ENCODE measurements at regions not wholly inside any gene's neighbourhood (a gene's known extent, or its start where the extent isn't known, plus 50 kb on each side); places are given as distances from the start of the nearest gene placed in this dataset.

GRCh38 chr17:83012868-83013778, 66.3 kb upstream of the METRNL start:
- Histone ChIP-seq H3K27me3 (no peaks in the 10 kb centered on the region), H3K4me3 (no peak overlapping the region), H3K27ac (peak overlapping the region in 1 of 2 donors; percentile 44), H3K9me3 (no peaks in the 10 kb centered on the region), H3K4me1 (peaks cover 5 to 10% of the 10 kb centered on the region in 2 donors), H3K36me3 (peaks cover 0 to 6% of the 10 kb centered on the region in 2 donors)
- peak in 2 of 4 donors; percentile 68 to 87 for DNase-seq
- peak; percentile 52 for ATAC-seq
- TF ChIP-seq CTCF (IDR thresholded peaks at IDR 0.05) = no peak
- intact Hi-C loops (cut with DNase I) = no loop called here

- no peak for ATAC-seq
- H3K9me3 ChIP-seq = no peaks in the 10 kb centered on the region
- no peaks in the 10 kb centered on the region for H3K36me3 ChIP-seq
Observed at GRCh38 chr17:83013779-83014117, 65.7 kb upstream of the METRNL start.

DNA sequence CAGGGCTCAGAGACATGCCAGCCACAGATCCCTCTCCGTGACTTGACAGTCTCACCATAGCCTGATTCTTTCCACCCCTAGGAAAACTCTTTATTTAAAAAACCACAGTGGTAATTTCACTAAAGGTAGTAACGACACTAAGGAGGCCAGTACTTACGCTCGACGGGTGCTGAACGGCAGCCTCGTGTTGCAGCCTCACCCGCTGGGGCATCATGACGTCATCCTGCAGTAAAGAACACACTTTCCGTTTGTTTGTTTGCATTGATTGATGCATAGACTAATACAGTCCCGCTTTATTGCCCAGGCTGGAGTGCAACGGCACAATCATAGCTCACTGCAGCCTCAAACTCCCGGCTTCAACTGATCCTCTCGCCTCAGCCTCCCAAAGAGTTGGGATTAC, 65.1 kb upstream of the METRNL start:
- no peak for TF ChIP-seq CTCF (IDR thresholded peaks at IDR 0.05)
- H3K4me3 ChIP-seq = no peak overlapping the region
- H3K4me1 ChIP-seq = peaks cover 5 to 10% of the 10 kb centered on the region in 2 donors
- H3K9me3 ChIP-seq = no peaks in the 10 kb centered on the region
- H3K36me3 ChIP-seq = no peaks in the 10 kb centered on the region
- no peaks in the 10 kb centered on the region for H3K27me3 ChIP-seq
- no peak for ATAC-seq
- intact Hi-C loops (cut with DNase I) = no loop called here
- DNase-seq = no peak
- no peak overlapping the region for H3K27ac ChIP-seq

More at GRCh38 chr17:83013779-83014117, 65.7 kb upstream of the METRNL start:
- H3K27me3 ChIP-seq = no peaks in the 10 kb centered on the region
- TF ChIP-seq CTCF (IDR thresholded peaks at IDR 0.05) = no peak
- no peak for DNase-seq
- H3K4me3 ChIP-seq = no peak overlapping the region
- no peak overlapping the region for H3K27ac ChIP-seq
- intact Hi-C loops (cut with DNase I) = no loop called here
- peaks cover 5 to 10% of the 10 kb centered on the region in 2 donors for H3K4me1 ChIP-seq

- Histone ChIP-seq H3K4me3 (no peak overlapping the region), H3K9me3 (no peaks in the 10 kb centered on the region), H3K36me3 (no peaks in the 10 kb centered on the region), H3K4me1 (peaks cover 2 to 7% of the 10 kb centered on the region in 2 donors), H3K27me3 (no peaks in the 10 kb centered on the region), H3K27ac (no peak overlapping the region)
- DNase-seq (peak in 1 of 4 donors; percentile 65), ATAC-seq (no peak)
- no peak for TF ChIP-seq CTCF (IDR thresholded peaks at IDR 0.05)
- intact Hi-C loops (cut with DNase I) = no loop called here
Observed at GRCh38 chr17:83014940-83015910, 64.2 kb upstream of the METRNL start.
